Nephron (organoid): ENCODE measurements at regions not wholly inside any gene's neighbourhood (a gene's known extent, or its start where the extent isn't known, plus 50 kb on each side); places are given as distances from the start of the nearest gene placed in this dataset.

Experiments
- H3K27ac Mint-ChIP-seq, 3 experiments: 2 replicates each; pipeline ENCODE4 v1.8.0; 2020; ENCODE audit warnings: mixed read lengths in 3 of 3, mild to moderate bottlenecking in 2 of 3, moderate library complexity in 1 of 3
- H3K27me3 Mint-ChIP-seq: 2 replicates; pipeline ENCODE4 v1.8.0; 2021; ENCODE audit warnings: low read depth, mild to moderate bottlenecking, moderate library complexity, mixed read lengths
- H3K36me3 Mint-ChIP-seq: 2 replicates; pipeline ENCODE4 v1.8.0; 2020; ENCODE audit warnings: low read depth, mixed read lengths
- H3K4me1 Mint-ChIP-seq: 2 replicates; pipeline ENCODE4 v1.8.0; 2020; ENCODE audit warnings: mixed read lengths
- H3K4me3 Mint-ChIP-seq, 3 experiments: 2 replicates each; pipeline ENCODE4 v1.8.0; 2020; ENCODE audit warnings: mild to moderate bottlenecking in 3 of 3, mixed read lengths in 3 of 3, moderate library complexity in 2 of 3
- H3K9me3 Mint-ChIP-seq: 2 replicates; pipeline ENCODE4 v1.8.0; 2020; ENCODE audit warnings: mixed read lengths
- TF ChIP-seq, protein P1 (sequence below), 3 experiments: fragments of 200-600 bp; sonication (generic); IDR thresholded peaks; one replicate each; pipeline ENCODE4 v1.5.0; 2021; ENCODE audit warnings: antibody characterized with exemption in 3 of 3; ENCODE audit not compliant: unreplicated experiment in 3 of 3

DNA sequence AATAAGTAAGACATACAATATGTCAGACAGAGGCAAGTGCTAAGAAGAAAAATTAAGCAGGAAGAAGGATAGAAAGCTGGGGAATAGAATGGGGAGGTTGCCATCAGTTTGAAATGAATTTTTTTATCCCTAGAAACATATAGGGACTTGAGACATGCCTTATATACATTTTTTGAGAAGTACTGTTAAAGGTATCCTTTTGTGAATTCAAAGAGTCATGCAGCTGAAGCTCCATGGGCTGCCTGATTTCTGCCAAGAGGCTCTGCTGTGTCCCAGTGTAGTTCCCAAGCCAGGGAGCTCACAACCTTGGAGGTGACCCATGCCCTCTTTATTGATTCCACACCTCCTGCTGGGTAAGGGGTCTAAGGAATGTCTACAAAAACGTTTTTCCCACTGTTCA is 564.6 kb upstream of the DIPK2B start:
- Mint-ChIP-seq H3K36me3 (peaks cover 9% of the 10 kb centered on the region), H3K4me3 (no peak overlapping the region), H3K4me1 (peaks cover 25% of the 10 kb centered on the region), H3K27me3 (no peaks in the 10 kb centered on the region), H3K9me3 (no peaks in the 10 kb centered on the region), H3K27ac (no peak overlapping the region)
- TF ChIP-seq, protein P1, sequence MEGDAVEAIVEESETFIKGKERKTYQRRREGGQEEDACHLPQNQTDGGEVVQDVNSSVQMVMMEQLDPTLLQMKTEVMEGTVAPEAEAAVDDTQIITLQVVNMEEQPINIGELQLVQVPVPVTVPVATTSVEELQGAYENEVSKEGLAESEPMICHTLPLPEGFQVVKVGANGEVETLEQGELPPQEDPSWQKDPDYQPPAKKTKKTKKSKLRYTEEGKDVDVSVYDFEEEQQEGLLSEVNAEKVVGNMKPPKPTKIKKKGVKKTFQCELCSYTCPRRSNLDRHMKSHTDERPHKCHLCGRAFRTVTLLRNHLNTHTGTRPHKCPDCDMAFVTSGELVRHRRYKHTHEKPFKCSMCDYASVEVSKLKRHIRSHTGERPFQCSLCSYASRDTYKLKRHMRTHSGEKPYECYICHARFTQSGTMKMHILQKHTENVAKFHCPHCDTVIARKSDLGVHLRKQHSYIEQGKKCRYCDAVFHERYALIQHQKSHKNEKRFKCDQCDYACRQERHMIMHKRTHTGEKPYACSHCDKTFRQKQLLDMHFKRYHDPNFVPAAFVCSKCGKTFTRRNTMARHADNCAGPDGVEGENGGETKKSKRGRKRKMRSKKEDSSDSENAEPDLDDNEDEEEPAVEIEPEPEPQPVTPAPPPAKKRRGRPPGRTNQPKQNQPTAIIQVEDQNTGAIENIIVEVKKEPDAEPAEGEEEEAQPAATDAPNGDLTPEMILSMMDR (IDR thresholded peaks at IDR 0.05; ENCODE audit: unreplicated experiment in 3 of 3): no peak

DNA sequence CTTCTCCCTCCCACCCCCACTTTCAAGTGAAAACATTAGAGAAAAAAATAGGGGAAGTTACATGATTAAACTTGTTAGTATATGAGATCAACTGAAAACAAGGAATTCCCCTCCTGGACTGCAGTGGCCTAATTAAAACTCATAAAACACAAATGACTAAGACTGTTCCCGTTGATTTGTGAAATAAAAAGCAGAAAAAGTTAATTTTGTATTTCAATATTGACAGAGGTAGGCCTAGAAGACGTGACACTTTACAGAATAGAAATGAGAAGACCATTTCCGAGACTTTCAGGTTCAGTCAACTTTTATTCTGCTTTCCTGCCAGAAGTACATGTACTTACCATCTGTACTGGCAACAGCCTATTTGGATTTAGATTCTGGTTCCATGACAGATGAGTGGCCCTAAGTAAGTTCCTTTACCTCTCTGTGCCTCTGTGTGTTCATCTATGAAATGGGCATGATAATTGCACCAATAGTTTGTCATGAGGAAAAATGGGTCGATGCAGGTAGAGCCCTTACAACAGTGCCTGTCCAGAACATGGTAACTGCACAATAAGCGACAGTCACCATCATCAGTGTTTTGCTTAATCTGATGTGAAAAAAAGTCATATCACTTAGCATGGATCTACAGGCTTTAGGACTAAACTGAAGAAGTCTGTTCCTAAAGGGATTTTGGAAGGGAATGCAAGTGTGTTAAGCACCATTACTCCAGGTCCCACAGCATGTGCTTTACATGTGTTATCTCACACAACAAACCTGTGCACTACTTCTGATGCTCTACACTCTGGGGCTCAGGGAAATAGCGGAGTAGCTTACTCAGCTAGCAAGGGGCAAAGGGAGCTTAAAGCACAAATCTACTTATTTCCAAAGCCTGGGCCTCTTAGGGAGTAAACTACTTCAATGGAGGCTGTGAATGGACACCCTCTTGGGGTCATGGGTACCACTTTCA is 562.3 kb upstream of the DIPK2B start:
- Mint-ChIP-seq H3K36me3 (peaks cover 17% of the 10 kb centered on the region), H3K27me3 (no peaks in the 10 kb centered on the region), H3K27ac (no peak overlapping the region), H3K4me1 (peaks cover 15% of the 10 kb centered on the region), H3K9me3 (peaks cover 3% of the 10 kb centered on the region), H3K4me3 (no peak overlapping the region)
- TF ChIP-seq, protein P1 (IDR thresholded peaks at IDR 0.05; ENCODE audit: unreplicated experiment in 3 of 3): no peak

DNA sequence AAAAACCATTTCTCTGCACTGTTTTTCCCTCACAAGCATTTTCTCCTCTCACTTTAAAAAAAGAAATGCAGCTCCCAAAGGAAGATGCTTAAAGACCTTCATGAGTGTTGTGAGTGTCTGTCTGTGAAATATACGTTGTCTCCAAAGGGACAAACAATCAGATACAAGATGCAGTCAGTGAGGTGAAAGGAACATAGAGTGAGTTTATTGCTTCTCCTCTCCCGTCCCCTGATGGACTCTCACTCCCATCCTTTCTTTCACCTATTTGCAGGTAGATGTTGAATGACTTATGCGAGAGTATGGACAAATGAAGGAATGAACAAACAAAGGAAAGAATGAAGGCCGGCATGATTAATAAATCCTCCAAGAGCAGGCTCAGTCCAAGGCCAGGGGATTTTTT is 561.2 kb upstream of the DIPK2B start:
- H3K27me3 Mint-ChIP-seq: no peaks in the 10 kb centered on the region
- TF ChIP-seq, protein P1 (IDR thresholded peaks at IDR 0.05; ENCODE audit: unreplicated experiment in 3 of 3): no peak
- H3K36me3 Mint-ChIP-seq: peaks cover 18% of the 10 kb centered on the region
- no peak overlapping the region for H3K27ac Mint-ChIP-seq
- peaks cover 3% of the 10 kb centered on the region for H3K9me3 Mint-ChIP-seq
- no peak overlapping the region for H3K4me3 Mint-ChIP-seq
- H3K4me1 Mint-ChIP-seq: peaks cover 7% of the 10 kb centered on the region

DNA sequence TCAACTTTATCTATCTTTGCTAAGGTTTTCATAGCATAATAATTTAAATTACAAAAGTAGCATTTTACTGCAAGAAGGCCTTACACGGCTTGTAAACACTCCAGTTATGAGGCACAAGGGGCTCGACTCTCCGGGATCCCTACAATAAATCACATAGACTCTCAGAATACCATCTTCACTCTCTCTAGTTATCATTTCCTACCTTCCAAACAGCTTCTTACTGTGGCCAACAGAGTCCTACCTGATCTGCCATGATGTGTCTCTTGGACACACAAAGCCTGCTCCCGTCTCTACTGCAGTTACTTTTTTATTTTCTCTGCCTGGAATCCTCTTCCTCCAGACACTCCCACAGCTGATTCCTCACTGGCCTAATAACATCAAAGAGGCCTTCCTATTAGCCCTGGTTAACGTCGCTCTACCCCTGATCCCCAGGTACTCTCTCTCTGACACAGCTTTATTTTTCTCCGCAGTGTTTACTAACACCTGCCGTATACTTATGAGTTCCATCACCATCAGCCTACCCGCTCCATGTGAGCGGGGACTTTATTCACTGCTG is 559.6 kb upstream of the DIPK2B start:
- peak overlapping the region; percentile 1 to 21 (median 13) for H3K27ac Mint-ChIP-seq
- peaks cover 18% of the 10 kb centered on the region for H3K36me3 Mint-ChIP-seq
- H3K4me3 Mint-ChIP-seq: no peak overlapping the region
- TF ChIP-seq, protein P1 (IDR thresholded peaks at IDR 0.05; ENCODE audit: unreplicated experiment in 3 of 3): no peak
- peaks cover 4% of the 10 kb centered on the region for H3K4me1 Mint-ChIP-seq
- H3K9me3 Mint-ChIP-seq: peaks cover 3% of the 10 kb centered on the region
- H3K27me3 Mint-ChIP-seq: no peaks in the 10 kb centered on the region

DNA sequence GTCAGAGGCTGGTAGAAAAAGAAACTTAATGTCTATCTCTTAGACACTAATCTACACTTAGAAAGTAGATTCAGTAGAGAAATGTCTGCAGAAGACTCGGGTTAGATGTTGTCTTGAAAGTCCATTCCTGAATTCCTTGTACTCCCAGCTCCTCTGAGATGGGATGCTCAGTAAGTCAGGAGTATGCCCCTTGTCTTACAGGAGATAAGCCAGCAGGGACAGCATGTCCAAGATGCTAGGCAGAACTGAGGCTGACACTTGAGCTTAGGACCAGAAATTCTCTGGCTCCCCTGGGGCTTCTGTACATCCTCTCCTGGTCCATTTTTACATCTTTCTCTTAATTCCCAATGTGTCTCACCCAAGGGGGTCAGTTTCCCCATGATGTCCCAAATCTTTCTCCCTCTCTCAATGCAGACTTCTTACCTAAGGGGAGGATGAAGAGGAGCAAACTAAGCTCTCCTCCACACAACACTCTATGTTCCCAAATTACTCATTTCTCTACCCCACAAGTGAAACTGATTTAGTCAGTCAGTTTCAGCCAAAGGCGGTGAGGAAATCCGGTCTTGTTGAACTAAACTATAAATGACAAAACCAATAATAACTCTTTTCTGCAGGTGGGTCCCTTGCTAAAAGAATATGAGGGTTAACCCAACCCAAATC is 558.2 kb upstream of the DIPK2B start:
- H3K9me3 Mint-ChIP-seq: peaks cover 3% of the 10 kb centered on the region
- H3K36me3 Mint-ChIP-seq: peaks cover 18% of the 10 kb centered on the region
- no peak overlapping the region for H3K4me3 Mint-ChIP-seq
- no peaks in the 10 kb centered on the region for H3K27me3 Mint-ChIP-seq
- TF ChIP-seq, protein P1 (IDR thresholded peaks at IDR 0.05; ENCODE audit: unreplicated experiment in 3 of 3): no peak
- no peak overlapping the region for H3K27ac Mint-ChIP-seq
- H3K4me1 Mint-ChIP-seq: no peaks in the 10 kb centered on the region
